ENCODE measurements at regions not wholly inside any gene's neighbourhood (a gene's known extent, or its start where the extent isn't known, plus 50 kb on each side); places are given as distances from the start of the nearest gene placed in this dataset.

- TF ChIP-seq HNRNPK (IDR thresholded peaks at IDR 0.05; ENCODE audit: low read depth, low read length, poor library complexity, severe bottlenecking) (no peak), BRD4 (IDR thresholded peaks at IDR 0.05) (no peak), REST (IDR thresholded peaks at IDR 0.05; ENCODE audit: borderline replicate concordance) (peak; percentile 41; the same call in 1 of the 2 replicates), REST (CRISPR knock-in tag; IDR thresholded peaks at IDR 0.05; ENCODE audit: low read depth) (no peak), ZFP30 (CRISPR knock-in tag; IDR thresholded peaks at IDR 0.05; ENCODE audit: borderline replicate concordance) (no peak)
- TF ChIP-seq, protein P1, sequence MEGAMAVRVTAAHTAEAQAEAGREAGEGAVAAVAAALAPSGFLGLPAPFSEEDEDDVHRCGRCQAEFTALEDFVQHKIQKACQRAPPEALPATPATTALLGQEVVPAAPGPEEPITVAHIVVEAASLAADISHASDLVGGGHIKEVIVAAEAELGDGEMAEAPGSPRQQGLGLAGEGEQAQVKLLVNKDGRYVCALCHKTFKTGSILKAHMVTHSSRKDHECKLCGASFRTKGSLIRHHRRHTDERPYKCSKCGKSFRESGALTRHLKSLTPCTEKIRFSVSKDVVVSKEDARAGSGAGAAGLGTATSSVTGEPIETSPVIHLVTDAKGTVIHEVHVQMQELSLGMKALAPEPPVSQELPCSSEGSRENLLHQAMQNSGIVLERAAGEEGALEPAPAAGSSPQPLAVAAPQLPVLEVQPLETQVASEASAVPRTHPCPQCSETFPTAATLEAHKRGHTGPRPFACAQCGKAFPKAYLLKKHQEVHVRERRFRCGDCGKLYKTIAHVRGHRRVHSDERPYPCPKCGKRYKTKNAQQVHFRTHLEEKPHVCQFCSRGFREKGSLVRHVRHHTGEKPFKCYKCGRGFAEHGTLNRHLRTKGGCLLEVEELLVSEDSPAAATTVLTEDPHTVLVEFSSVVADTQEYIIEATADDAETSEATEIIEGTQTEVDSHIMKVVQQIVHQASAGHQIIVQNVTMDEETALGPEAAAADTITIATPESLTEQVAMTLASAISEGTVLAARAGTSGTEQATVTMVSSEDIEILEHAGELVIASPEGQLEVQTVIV (CRISPR knock-in tag; IDR thresholded peaks at IDR 0.05; ENCODE audit: borderline replicate concordance): no peak
Measured at GRCh38 chr10:32190890-32191491, 134.8 kb upstream of the KIF5B start (continued).

All from K562 (cell line).